ENCODE measurements at regions not wholly inside any gene's neighbourhood (a gene's known extent, or its start where the extent isn't known, plus 50 kb on each side); places are given as distances from the start of the nearest gene placed in this dataset.
A peak's percentile ranks its signal among the peaks of the same experiment; 100 is the strongest.

DNA sequence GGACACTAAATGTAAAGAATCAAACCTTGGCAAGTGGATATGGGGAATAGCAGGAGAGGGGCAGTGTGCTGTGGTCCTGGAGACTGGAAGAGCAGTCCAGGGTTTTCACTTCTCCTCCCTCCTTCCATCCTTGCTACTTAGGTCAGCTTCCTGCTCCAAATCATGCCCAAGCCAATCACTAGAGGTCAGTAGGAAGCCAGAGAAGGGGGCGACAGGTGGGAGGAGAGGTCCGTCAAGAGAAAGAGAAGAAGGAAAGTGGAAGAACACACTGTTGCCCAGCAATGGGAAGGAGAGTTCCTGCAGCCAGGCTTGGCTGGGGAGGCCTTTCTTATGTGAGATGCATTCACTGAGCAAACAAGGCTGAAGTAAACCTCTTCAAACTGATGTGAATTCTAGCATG is 289.6 kb downstream of the DTWD2 start:
- Mint-ChIP-seq H3K36me3 (ENCODE audit: insufficient read depth in 1 of 3, low read depth in 3 of 3) (peaks cover 16 to 22% (median 19%) of the 10 kb centered on the region in 3 experiments), H3K4me3 (no peak overlapping the region), H3K27me3 (ENCODE audit: low read depth) (no peaks in the 10 kb centered on the region), H3K4me1 (no peaks in the 10 kb centered on the region), H3K27ac (no peak overlapping the region), H3K9me3 (peaks cover 22 to 23% of the 10 kb centered on the region in 2 experiments)
- Histone ChIP-seq H4K20me1 (ENCODE audit: control insufficient read depth, insufficient read depth, insufficient read length) (no peaks in the 10 kb centered on the region), H3K9ac (ENCODE audit: extremely low read depth, insufficient read length, low read length) (no peak overlapping the region), H3K4me2 (ENCODE audit: insufficient read depth, insufficient read length, low read length) (no peak overlapping the region), H3K56ac (ENCODE audit: insufficient read length, low read depth, low read length) (no peak overlapping the region), H2BK120ac (ENCODE audit: low read depth, low read length, poor library complexity, severe bottlenecking) (no peak overlapping the region), H3T11ph (ENCODE audit: low read length) (no peak overlapping the region), H2BK12ac (ENCODE audit: insufficient read length, low read depth, low read length) (no peak overlapping the region), H3K79me2 (ENCODE audit: insufficient read depth, low read length) (no peaks in the 10 kb centered on the region), H2AK5ac (ENCODE audit: insufficient read length, low read length) (no peak overlapping the region), H2BK20ac (ENCODE audit: low read depth, low read length, poor library complexity, severe bottlenecking) (no peak overlapping the region), H3K4me1 (ENCODE audit: insufficient read depth, low read length) (no peaks in the 10 kb centered on the region), H4K8ac (replicated peaks; ENCODE audit: insufficient read length, low read depth, low read length) (no peak overlapping the region), H3K4ac (ENCODE audit: low read depth, low read length) (no peak overlapping the region), H4K5ac (ENCODE audit: insufficient read length, low read depth, low read length) (no peak overlapping the region), H2BK15ac (ENCODE audit: low read depth, low read length) (no peak overlapping the region), H3K23me2 (ENCODE audit: insufficient read length, low read depth, low read length, poor library complexity, severe bottlenecking) (no peaks in the 10 kb centered on the region), H3K9me3 (ENCODE audit: control insufficient read depth, low read depth, low read length) (no peaks in the 10 kb centered on the region), H3K79me1 (ENCODE audit: insufficient read depth, low read depth, low read length, poor library complexity, severe bottlenecking) (no peaks in the 10 kb centered on the region), H3K18ac (ENCODE audit: insufficient read length, low read depth, low read length) (no peak overlapping the region), H4K91ac (ENCODE audit: insufficient read length, low read depth, low read length) (no peak overlapping the region), H2BK5ac (ENCODE audit: insufficient read length, low read length) (no peak overlapping the region), H3K23ac (ENCODE audit: insufficient read length, low read depth, low read length) (no peak overlapping the region), H2AFZ (ENCODE audit: low read length) (no peak overlapping the region), H3K27me3 (ENCODE audit: insufficient read depth, low read length) (no peaks in the 10 kb centered on the region), H3K14ac (ENCODE audit: insufficient read depth, low read length) (no peak overlapping the region), H3K27ac (ENCODE audit: insufficient read length, low read depth, low read length) (no peak overlapping the region)
- TF ChIP-seq, protein P1, sequence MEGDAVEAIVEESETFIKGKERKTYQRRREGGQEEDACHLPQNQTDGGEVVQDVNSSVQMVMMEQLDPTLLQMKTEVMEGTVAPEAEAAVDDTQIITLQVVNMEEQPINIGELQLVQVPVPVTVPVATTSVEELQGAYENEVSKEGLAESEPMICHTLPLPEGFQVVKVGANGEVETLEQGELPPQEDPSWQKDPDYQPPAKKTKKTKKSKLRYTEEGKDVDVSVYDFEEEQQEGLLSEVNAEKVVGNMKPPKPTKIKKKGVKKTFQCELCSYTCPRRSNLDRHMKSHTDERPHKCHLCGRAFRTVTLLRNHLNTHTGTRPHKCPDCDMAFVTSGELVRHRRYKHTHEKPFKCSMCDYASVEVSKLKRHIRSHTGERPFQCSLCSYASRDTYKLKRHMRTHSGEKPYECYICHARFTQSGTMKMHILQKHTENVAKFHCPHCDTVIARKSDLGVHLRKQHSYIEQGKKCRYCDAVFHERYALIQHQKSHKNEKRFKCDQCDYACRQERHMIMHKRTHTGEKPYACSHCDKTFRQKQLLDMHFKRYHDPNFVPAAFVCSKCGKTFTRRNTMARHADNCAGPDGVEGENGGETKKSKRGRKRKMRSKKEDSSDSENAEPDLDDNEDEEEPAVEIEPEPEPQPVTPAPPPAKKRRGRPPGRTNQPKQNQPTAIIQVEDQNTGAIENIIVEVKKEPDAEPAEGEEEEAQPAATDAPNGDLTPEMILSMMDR (conservative IDR thresholded peaks at IDR 0.05), result peak; percentile 57; the same call in 2 of the 3 replicates
- DNase-seq, result peak; percentile 71
- WGBS (ENCODE audit: extremely low coverage, insufficient read length, low lambda C conversion rate), result no CpG with 5 or more reads among the region's 2 CpGs
